Esophagus (tissue), 2 donors: ENCODE measurements at regions not wholly inside any gene's neighbourhood (a gene's known extent, or its start where the extent isn't known, plus 50 kb on each side); places are given as distances from the start of the nearest gene placed in this dataset.
"Not testable (repeated sequence)": the region's sequence is repeated elsewhere in the genome, so short reads cannot be mapped to it uniquely, and the experiment has no call there.

Experiments used
- H3K27ac ChIP-seq, 2 donors: one replicate each; pipeline ENCODE4 v1.5.1; 2013; ENCODE audit warnings: low read depth in 2 of 2, mild to moderate bottlenecking in 2 of 2, inconsistent platforms in 1 of 2, low read length in 1 of 2, moderate library complexity in 1 of 2
- H3K27me3 ChIP-seq, 2 donors: one replicate each; pipeline ENCODE4 v1.6.1; 2013; ENCODE audit warnings: low read length in 2 of 2, control low read depth in 1 of 2, mild to moderate bottlenecking in 1 of 2; ENCODE audit not compliant: insufficient read depth in 2 of 2, control insufficient read depth in 1 of 2
- H3K36me3 ChIP-seq, 2 donors: one replicate each; pipeline ENCODE4 v1.6.1; 2013; ENCODE audit warnings: low read length in 1 of 2; ENCODE audit not compliant: control insufficient read depth in 2 of 2, insufficient read depth in 2 of 2
- H3K4me1 ChIP-seq, 2 donors: one replicate each; pipeline ENCODE4 v1.6.1; 2013; ENCODE audit warnings: low read length in 1 of 2; ENCODE audit not compliant: control insufficient read depth in 2 of 2, insufficient read depth in 2 of 2
- H3K4me3 ChIP-seq, 2 donors: one replicate each; pipeline ENCODE4 v1.5.1; 2013; ENCODE audit warnings: low read length in 2 of 2, mild to moderate bottlenecking in 2 of 2, low read depth in 1 of 2, moderate library complexity in 1 of 2
- H3K9me3 ChIP-seq, 2 donors: one replicate each; pipeline ENCODE4 v1.6.1; 2013; ENCODE audit warnings: mild to moderate bottlenecking in 2 of 2, low read depth in 1 of 2, low read length in 1 of 2, moderate library complexity in 1 of 2; ENCODE audit not compliant: control insufficient read depth in 2 of 2, insufficient read depth in 1 of 2
- WGBS, 2 donors: extraction: QIAGEN DNeasy Blood & Tissue Kit; methylation state at CpG; one replicate each; pipeline ENCODE4 v1.1.7; 2013; 5-methylcytosine and 5-hydroxymethylcytosine counted together
- donor health status: healthy with polysubstance abuse.
- donor health status: Bipolar disorder and iron deficiency.

DNA sequence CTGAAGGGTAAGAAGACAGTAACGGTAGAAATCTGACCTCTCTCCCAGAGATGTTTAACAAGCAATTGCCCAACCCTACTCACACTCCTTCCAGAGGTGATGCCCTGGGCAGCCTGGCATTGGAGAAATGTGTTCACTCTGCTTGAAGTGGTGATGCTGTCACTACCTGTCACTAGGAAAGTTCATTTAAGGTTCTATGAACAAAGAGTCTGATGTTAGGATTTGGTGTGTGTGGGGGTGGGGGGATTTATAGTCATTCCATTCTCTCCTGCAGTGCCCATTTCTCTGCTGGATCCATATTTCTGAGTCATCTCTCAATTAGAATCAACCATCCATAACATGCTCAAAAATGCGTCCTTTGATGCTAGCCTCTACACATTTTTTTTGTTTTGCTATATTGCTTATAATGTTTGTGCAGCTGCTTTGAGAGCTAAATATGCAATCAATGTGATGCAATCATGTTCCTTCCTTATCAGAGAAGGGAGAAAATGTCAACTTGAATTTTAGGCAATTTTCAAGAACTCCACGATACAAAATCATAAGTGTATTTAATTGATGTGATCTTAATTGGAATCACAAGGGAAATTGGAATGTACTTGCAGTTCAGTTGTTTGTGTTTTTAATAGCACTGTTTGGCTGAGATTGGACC, 173.9 kb downstream of the DUSP10 start:
- WGBS, 2 donors: 65 to 71% methylated on average over 3 of the region's 3 CpGs
- Histone ChIP-seq H3K27ac (no peak overlapping the region), H3K36me3 (no peaks in the 10 kb centered on the region), H3K4me1 (no peaks in the 10 kb centered on the region), H3K9me3 (peaks cover 0 to 3% of the 10 kb centered on the region in 2 donors), H3K27me3 (no peaks in the 10 kb centered on the region), H3K4me3 (no peak overlapping the region)

DNA sequence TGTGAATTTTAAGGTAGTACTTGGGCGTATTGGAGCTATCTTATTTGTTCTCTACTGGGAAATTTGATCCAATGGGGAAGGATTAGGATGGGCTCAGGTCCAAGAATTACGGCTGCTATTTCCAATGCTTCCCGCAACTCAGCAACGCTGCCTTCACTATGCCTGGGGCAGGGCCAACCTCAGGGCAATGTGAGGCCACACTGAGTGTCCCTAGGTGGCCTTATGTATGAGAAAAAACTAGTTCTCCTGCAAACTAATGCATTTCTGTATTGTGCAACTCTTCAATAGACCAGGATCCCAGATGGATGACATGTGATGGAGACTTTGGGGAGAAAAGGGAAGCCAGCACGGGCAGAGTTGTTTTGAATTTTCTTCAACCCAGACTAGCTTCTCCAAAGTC, 168.1 kb downstream of the DUSP10 start:
- H3K9me3 ChIP-seq: no peaks in the 10 kb centered on the region
- H3K27ac ChIP-seq: no peak overlapping the region
- no peaks in the 10 kb centered on the region for H3K27me3 ChIP-seq
- H3K4me3 ChIP-seq: no peak overlapping the region
- H3K4me1 ChIP-seq: no peaks in the 10 kb centered on the region
- no peaks in the 10 kb centered on the region for H3K36me3 ChIP-seq
- WGBS, 2 donors: 48 to 51% methylated on average over 5 of the region's 5 CpGs

GRCh38 chr1:221574529-221574928, 167.4 kb downstream of the DUSP10 start:
- Histone ChIP-seq H3K4me3 (no peak overlapping the region), H3K27ac (no peak overlapping the region), H3K27me3 (no peaks in the 10 kb centered on the region), H3K4me1 (no peaks in the 10 kb centered on the region), H3K9me3 (no peaks in the 10 kb centered on the region), H3K36me3 (no peaks in the 10 kb centered on the region)
- 87 to 91% methylated on average over 2 of the region's 2 CpGs for WGBS, 2 donors

DNA sequence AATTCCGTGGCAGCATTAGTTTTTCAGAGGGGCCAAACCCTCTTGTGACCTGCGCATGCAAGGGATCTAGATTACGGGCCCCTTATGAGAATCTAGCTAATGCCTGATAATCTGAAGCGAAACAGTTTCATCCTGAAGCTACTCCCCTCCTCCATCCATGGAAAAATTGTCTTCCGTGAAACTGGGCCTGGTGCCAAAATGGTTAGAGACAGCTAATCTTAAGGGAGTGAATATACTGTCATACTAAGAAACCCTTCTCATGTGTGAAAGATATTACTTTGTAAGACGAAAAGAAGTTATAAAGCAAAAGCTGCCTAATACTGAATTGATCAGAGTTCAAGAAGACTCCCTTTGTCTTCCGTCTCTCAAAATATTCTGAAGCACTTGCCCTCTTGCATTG, 166.3 kb downstream of the DUSP10 start:
- Histone ChIP-seq H3K4me3 (no peak overlapping the region), H3K4me1 (no peaks in the 10 kb centered on the region), H3K27ac (no peak overlapping the region), H3K9me3 (no peaks in the 10 kb centered on the region), H3K36me3 (no peaks in the 10 kb centered on the region), H3K27me3 (no peaks in the 10 kb centered on the region)
- WGBS, 2 donors: 73 to 74% methylated on average over 7 of the region's 7 CpGs

DNA sequence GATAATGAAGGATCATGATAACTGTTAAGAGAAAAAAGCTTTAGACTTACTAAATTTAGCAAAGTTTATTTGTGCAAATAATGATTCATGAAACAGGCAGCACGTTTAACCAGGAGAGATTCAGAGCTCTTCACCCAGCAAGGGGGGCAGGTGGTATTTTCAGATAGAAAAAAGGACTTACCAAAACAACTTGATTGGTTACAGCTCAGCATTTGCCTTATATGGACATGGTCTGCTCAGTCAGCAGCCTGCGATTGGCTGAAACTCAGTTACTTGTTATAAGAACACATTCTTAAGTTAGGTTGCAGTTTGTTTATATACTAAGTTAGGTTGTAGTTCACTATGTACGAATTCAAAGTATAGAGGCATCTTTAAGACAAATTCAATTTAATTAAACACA, 165.6 kb downstream of the DUSP10 start:
- Histone ChIP-seq H3K4me1 (no peaks in the 10 kb centered on the region), H3K27me3 (no peaks in the 10 kb centered on the region), H3K36me3 (no peaks in the 10 kb centered on the region), H3K27ac (no peak overlapping the region), H3K9me3 (no peaks in the 10 kb centered on the region), H3K4me3 (no peak overlapping the region)
- WGBS, 2 donors: 56 to 67% methylated on average over 3 of the region's 3 CpGs

DNA sequence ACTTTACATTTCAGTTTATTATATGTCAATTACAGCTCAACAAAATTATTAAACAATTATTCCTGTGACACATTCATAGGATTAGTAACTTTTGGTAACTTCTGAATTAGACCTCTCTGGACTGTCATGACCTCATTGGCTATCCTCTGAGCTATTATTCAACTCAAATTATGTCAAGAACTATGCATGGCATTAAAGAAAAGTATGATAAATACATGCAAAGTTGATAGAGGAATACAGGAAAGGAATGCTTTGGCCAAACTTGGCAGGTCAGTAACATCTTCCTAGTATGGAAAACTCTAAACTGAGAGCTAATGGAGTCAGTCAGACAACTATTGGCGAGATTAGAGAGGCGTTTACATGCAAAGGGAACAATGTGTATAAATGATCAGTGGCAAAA, 158.4 kb downstream of the DUSP10 start:
- Histone ChIP-seq H3K27ac (no peak overlapping the region), H3K36me3 (no peaks in the 10 kb centered on the region), H3K4me3 (no peak overlapping the region), H3K27me3 (no peaks in the 10 kb centered on the region), H3K4me1 (no peaks in the 10 kb centered on the region), H3K9me3 (no peaks in the 10 kb centered on the region)
- WGBS, 2 donors: 82 to 83% methylated on average over 2 of the region's 2 CpGs

DNA sequence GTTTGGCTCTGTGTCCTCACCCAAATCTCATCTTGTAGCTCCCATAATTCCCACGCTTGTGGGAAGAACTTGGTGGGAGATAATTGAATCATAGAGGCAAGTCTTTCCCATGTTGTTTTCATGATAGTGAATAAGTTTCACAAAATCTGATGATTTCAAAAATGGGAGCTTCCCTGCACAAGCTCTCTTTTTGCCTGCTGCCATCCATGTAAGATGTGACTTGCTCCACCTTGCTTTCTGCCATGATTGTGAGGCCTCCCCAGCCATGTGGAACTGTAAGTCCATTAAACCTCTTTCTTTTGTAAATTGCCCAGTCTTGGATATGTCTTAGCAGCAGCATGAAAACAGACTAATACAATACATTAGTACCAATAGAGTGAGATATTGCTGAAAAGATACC, 154.9 kb downstream of the DUSP10 start:
- not testable (repeated sequence) for H3K4me1 ChIP-seq

DNA sequence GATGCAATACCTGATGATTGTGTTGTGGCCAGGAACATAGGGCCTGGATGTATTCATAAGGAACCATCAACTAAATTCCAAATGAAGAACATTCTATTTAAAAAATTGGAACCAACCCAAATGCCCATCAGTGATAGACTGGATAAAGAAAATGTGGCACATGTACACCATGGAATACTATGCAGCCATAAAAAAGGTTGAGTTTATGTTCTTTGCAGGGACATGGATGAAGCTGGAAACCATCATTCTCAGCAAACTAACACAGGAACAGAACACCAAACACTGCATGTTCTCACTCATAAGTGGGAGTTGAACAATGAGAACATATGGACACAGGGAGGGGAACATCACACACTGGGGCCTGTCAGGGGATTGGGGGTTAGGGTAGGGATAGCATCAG, 150.6 kb downstream of the DUSP10 start:
- not testable (repeated sequence) for H3K36me3 ChIP-seq, H3K27ac ChIP-seq, H3K27me3 ChIP-seq, H3K9me3 ChIP-seq, H3K4me3 ChIP-seq, H3K4me1 ChIP-seq

More for the DNA sequence above, 154.9 kb downstream of the DUSP10 start:
- H3K27ac ChIP-seq, H3K36me3 ChIP-seq, H3K9me3 ChIP-seq, H3K27me3 ChIP-seq, H3K4me3 ChIP-seq: not testable (repeated sequence)
- 89 to 97% methylated on average over 1 of the region's 1 CpG for WGBS, 2 donors

GRCh38 chr1:221594576-221594975, 147.3 kb downstream of the DUSP10 start:
- WGBS, 2 donors: 66 to 74% methylated on average over 2 of the region's 2 CpGs
- Histone ChIP-seq H3K36me3 (no peaks in the 10 kb centered on the region), H3K27ac (no peak overlapping the region)

DNA sequence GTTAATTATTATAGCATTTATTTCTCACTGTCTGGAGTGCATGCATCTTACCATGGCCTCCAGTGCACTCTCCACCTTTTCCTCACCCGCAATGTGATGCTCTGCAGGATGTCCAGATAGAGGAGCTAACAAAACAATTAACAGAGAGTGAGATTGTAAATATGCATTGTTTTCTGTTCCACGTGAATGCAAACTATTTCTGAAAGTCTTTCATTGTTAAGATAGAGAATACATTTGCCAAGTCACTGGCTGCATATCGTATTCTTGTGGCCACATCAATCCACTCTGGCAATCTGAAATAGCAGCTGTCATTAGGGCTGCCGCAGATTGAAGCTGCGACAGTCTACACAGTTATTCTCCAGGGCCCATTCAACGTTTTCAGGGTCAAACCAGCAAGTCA, 143.8 kb downstream of the DUSP10 start:
- H3K27me3 ChIP-seq: no peaks in the 10 kb centered on the region
- no peaks in the 10 kb centered on the region for H3K36me3 ChIP-seq
- H3K9me3 ChIP-seq: no peaks in the 10 kb centered on the region
- H3K4me1 ChIP-seq: no peaks in the 10 kb centered on the region
- H3K4me3 ChIP-seq: no peak overlapping the region
- no peak overlapping the region for H3K27ac ChIP-seq
- 76 to 77% methylated on average over 6 of the region's 6 CpGs for whole genome bisulfite sequencing, 2 donors

More at GRCh38 chr1:221594576-221594975, 147.3 kb downstream of the DUSP10 start:
- no peaks in the 10 kb centered on the region for H3K4me1 ChIP-seq
- H3K4me3 ChIP-seq: no peak overlapping the region
- no peaks in the 10 kb centered on the region for H3K27me3 ChIP-seq
- H3K9me3 ChIP-seq: no peaks in the 10 kb centered on the region
